Ammon's horn (tissue), 1 donor: ENCODE measurements at regions not wholly inside any gene's neighbourhood (a gene's known extent, or its start where the extent isn't known, plus 50 kb on each side); places are given as distances from the start of the nearest gene placed in this dataset.

Experiments used
- DNase-seq: peaks from one replicate; pipeline ENCODE4 v3.0.0-alpha.2; 2016; ENCODE audit warnings: low spot score

- DNase-seq = no peak
Measured at GRCh38 chr13:74476365-74476764, 342.2 kb upstream of the KLF12 start.

- DNase-seq = no peak
Measured at GRCh38 chr13:74466864-74467263, 332.7 kb upstream of the KLF12 start.

GRCh38 chr13:74466020-74466419, 331.8 kb upstream of the KLF12 start:
- DNase-seq = no peak

GRCh38 chr13:74465271-74465670, 331.1 kb upstream of the KLF12 start:
- DNase-seq = no peak

- no peak for DNase-seq
Measured at GRCh38 chr13:74464670-74465069, 330.5 kb upstream of the KLF12 start.

- no peak for DNase-seq
Measured at GRCh38 chr13:74461011-74461410, 326.8 kb upstream of the KLF12 start.

- DNase-seq = no peak
Measured at GRCh38 chr13:74452881-74453280, 318.7 kb upstream of the KLF12 start.

- DNase-seq = no peak
Measured at GRCh38 chr13:74452176-74452575, 318.0 kb upstream of the KLF12 start.

GRCh38 chr13:74450964-74451363, 316.8 kb upstream of the KLF12 start:
- no peak for DNase-seq

GRCh38 chr13:74450525-74450845, 316.3 kb upstream of the KLF12 start:
- DNase-seq = no peak

- peak; percentile 50 for DNase-seq
Measured at GRCh38 chr13:74449811-74450524, 315.8 kb upstream of the KLF12 start.

GRCh38 chr13:74444864-74445479, 310.8 kb upstream of the KLF12 start:
- DNase-seq = no peak

- DNase-seq = no peak
Measured at GRCh38 chr13:74444161-74444571, 310.0 kb upstream of the KLF12 start.

- DNase-seq = no peak
Measured at GRCh38 chr13:74443631-74444030, 309.4 kb upstream of the KLF12 start.

- no peak for DNase-seq
Measured at GRCh38 chr13:74442751-74443150, 308.5 kb upstream of the KLF12 start.

- DNase-seq = no peak
Measured at GRCh38 chr13:74438901-74439300, 304.7 kb upstream of the KLF12 start.

- DNase-seq = no peak
Measured at GRCh38 chr13:74434782-74435181, 300.6 kb upstream of the KLF12 start.

- DNase-seq = no peak
Measured at GRCh38 chr13:74424455-74424854, 290.3 kb upstream of the KLF12 start.

- DNase-seq = no peak
Measured at GRCh38 chr13:74423434-74423833, 289.2 kb upstream of the KLF12 start.

GRCh38 chr13:74414458-74414857, 280.3 kb upstream of the KLF12 start:
- DNase-seq = no peak

GRCh38 chr13:74413482-74413881, 279.3 kb upstream of the KLF12 start:
- no peak for DNase-seq

- no peak for DNase-seq
Measured at GRCh38 chr13:74409551-74409950, 275.3 kb upstream of the KLF12 start.

- DNase-seq = peak; percentile 11
Measured at GRCh38 chr13:74406420-74406819, 272.2 kb upstream of the KLF12 start.

- DNase-seq = no peak
Measured at GRCh38 chr13:74398599-74398998, 264.4 kb upstream of the KLF12 start.
